BLaER1 (cell line): ENCODE measurements at regions not wholly inside any gene's neighbourhood (a gene's known extent, or its start where the extent isn't known, plus 50 kb on each side); places are given as distances from the start of the nearest gene placed in this dataset.
A peak's percentile ranks its signal among the peaks of the same experiment; 100 is the strongest.
"Not testable (repeated sequence)": the region's sequence is repeated elsewhere in the genome, so short reads cannot be mapped to it uniquely, and the experiment has no call there.

ENCODE experiments used
- H3K27ac ChIP-seq: shearing (Covaris generic); formaldehyde crosslinking; 2 replicates; pipeline ENCODE4 v1.8.1; 2022
- H3K27me3 ChIP-seq: shearing (Covaris generic); formaldehyde crosslinking; 2 replicates; pipeline ENCODE4 v1.8.1; 2022
- H3K36me3 ChIP-seq: shearing (Covaris generic); formaldehyde crosslinking; 2 replicates; pipeline ENCODE4 v1.8.1; 2022
- H3K4me1 ChIP-seq: shearing (Covaris generic); formaldehyde crosslinking; 2 replicates; pipeline ENCODE4 v1.8.1; 2022
- H3K4me2 ChIP-seq: shearing (Covaris generic); formaldehyde crosslinking; 2 replicates; pipeline ENCODE4 v1.8.1; 2022
- H3K4me3 ChIP-seq: shearing (Covaris generic); formaldehyde crosslinking; 2 replicates; pipeline ENCODE4 v1.8.1; 2022
- H3K9ac ChIP-seq: shearing (Covaris generic); formaldehyde crosslinking; 2 replicates; pipeline ENCODE4 v1.8.1; 2022
- H3K9me3 ChIP-seq: shearing (Covaris generic); formaldehyde crosslinking; 2 replicates; pipeline ENCODE4 v1.8.1; 2022
- H4K20me1 ChIP-seq: shearing (Covaris generic); formaldehyde crosslinking; 2 replicates; pipeline ENCODE4 v1.8.1; 2022
- Cebpa-rat ChIP-seq: shearing (Covaris generic); IDR thresholded peaks from 2 replicates; pipeline ENCODE4 v1.8.1; 2022

DNA sequence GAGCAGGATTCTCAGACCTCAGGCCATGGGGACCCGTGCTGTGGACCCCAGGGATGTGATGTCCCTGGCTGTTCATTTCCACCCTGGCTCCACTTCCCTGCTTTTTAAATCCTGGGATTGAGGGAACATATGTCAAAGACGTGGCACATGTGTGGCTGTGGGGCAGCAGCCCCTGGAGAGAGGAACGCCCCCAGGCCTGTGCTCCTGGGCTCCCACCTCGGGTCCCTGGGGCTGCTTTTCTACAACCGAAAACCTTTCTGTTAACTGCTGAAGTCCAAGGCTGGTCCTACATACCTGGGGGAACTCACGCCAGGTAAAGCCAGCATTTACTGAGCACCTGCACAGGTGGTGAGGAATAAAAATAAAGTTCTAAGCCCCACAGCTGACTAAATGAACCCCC is 102.3 kb upstream of the FRMD1 start:
- peak overlapping the region; percentile 95 for H3K4me2 ChIP-seq
- peak overlapping the region; percentile 88 for H3K9ac ChIP-seq
- TF ChIP-seq Cebpa-rat = no peak
- no peaks in the 10 kb centered on the region for H3K27me3 ChIP-seq
- H3K9me3 ChIP-seq = peaks cover 13% of the 10 kb centered on the region
- peak overlapping the region; percentile 68 for H3K4me3 ChIP-seq
- peaks cover 9% of the 10 kb centered on the region; the same call in 1 of the 2 replicates for H3K36me3 ChIP-seq
- H3K4me1 ChIP-seq = peaks cover 73% of the 10 kb centered on the region
- no peaks in the 10 kb centered on the region for H4K20me1 ChIP-seq
- H3K27ac ChIP-seq = peak overlapping the region; percentile 93

DNA sequence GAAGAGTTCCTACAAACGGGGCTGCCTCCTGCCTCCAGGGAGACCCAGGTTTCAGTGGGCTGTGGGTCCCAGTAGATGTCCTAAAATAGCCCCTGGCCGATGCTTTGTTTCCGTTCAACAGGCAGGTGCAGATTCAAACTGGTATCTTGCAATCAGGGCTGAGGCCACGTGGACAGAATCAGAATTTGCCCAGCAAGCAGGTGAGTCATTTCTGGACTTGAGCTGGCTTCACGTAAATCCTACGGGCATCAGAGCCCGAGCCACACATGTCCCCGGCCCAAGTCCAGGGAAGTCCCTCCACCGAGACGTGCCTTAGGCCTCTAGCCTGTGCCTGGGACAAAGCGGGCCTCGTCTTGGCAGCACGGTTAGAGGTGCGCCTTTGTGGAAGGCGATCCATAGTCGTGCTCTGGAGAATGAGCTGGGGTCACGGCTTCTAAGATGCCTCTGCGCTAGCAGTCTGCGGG is 101.6 kb upstream of the FRMD1 start:
- H3K4me1 ChIP-seq = peaks cover 73% of the 10 kb centered on the region
- peaks cover 2% of the 10 kb centered on the region; the same call in 1 of the 2 replicates for H3K36me3 ChIP-seq
- H3K4me3 ChIP-seq = peak overlapping the region; percentile 68
- H3K9me3 ChIP-seq = 0 out of 2 replicates have a peak, but pooled peaks cover 6% of the 10 kb centered on the region
- H3K27ac ChIP-seq = peak overlapping the region; percentile 93
- no peaks in the 10 kb centered on the region for H3K27me3 ChIP-seq
- no peak for TF ChIP-seq Cebpa-rat
- no peaks in the 10 kb centered on the region for H4K20me1 ChIP-seq
- peak overlapping the region; percentile 88 for H3K9ac ChIP-seq
- peak overlapping the region; percentile 95 for H3K4me2 ChIP-seq

DNA sequence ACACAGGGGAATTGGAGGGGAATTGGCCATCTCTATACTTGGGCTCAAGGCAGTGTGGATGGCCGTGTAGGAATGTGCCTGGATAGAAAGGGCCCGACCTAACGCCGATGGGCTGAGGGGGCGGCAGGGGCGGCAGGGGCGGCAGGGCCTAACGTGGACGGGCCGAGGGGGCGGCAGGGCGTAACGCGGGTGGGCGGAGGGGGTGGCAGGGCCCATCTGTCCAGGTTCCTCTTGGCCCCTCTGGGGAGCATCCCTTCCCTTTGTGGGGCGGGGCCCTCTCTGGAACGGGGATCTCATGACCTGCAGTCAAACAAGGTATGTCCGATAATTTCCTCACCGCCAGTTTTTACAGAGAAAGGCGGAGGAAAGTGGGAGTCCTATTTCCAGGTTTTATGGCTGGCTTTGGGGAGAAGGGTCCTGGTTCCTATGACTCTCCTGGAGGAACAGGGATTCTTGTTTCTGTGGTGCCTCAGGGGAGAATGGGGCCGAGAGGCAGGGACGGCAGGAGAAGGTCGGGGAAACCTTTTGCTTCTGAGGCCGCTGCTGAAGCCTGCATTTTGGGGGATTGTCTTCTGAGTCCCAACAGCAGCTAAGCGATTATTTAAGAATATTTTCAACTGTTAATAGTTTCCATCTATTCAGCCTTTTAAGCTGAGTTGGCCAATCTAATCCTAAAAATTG is 100.8 kb upstream of the FRMD1 start:
- H3K4me1 ChIP-seq = peaks cover 74% of the 10 kb centered on the region
- no peaks in the 10 kb centered on the region for H4K20me1 ChIP-seq
- H3K36me3 ChIP-seq = no peaks in the 10 kb centered on the region
- H3K4me2 ChIP-seq = peak overlapping the region; percentile 95
- TF ChIP-seq Cebpa-rat = no peak
- peak overlapping the region; percentile 68 for H3K4me3 ChIP-seq
- H3K9me3 ChIP-seq = no peaks in the 10 kb centered on the region
- peak overlapping the region; percentile 93 for H3K27ac ChIP-seq
- H3K27me3 ChIP-seq = no peaks in the 10 kb centered on the region
- peak overlapping the region; percentile 88 for H3K9ac ChIP-seq

DNA sequence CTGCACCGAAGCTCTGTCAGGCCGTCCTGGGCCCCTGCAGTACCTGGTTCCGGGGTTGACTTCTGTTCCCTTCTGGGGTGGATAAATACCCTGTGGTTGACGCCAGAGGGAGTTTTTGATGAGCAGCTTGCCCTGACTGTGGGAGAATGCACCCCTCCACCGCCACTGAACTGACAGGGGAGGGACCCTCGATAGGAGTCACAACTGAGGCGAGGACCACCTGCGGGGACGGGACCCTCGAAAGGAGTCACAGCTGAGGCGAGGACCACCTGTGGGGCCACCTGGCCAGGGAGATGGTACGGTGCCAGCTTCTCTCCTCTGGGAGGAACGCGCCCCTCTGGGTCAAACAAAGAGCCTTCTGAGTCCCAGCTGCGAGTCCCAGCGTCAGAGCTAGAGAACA is 100.1 kb upstream of the FRMD1 start:
- H3K9ac ChIP-seq = peak overlapping the region; percentile 88
- no peaks in the 10 kb centered on the region for H3K36me3 ChIP-seq
- H4K20me1 ChIP-seq = no peaks in the 10 kb centered on the region
- no peaks in the 10 kb centered on the region for H3K27me3 ChIP-seq
- no peak for TF ChIP-seq Cebpa-rat
- H3K27ac ChIP-seq = peak overlapping the region; percentile 93
- peak overlapping the region; percentile 95 for H3K4me2 ChIP-seq
- no peaks in the 10 kb centered on the region for H3K9me3 ChIP-seq
- H3K4me1 ChIP-seq = peaks cover 74% of the 10 kb centered on the region
- H3K4me3 ChIP-seq = peak overlapping the region; percentile 68

DNA sequence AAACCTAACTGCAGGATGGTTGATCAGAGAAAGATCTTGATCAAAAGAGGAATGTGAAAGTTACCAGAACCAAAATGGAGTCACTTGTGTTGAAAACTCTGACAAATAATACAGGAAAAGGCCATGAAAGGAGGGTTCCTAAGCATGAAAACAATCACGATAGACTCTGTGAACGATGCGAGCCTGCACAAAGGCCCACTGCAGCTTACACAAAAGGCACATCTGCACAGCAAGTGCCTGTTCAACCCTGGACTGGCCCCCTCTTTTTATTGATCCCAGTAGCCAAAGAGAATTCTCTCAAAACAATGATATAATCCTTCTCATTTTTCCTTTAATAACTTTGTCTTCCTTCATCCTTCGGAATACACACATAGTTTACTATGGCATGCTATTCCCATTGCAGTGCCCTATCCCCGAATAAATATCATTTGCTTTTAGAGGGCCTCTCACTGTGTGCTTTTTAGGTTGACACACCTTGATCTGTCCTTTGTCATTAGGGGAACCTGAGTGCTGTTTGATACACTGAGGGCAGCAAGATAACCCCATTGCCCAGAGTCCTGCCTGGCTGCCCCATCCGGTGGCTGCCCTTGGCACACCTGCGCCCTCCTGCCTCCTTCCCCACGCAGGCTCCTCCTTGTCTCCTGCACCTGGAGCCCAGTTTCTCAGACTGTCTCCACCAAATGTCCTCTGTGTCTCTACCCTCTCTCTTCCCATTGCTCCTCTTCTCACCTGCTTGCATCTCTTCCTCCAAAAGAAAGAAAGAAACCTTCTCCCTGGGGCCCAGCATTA is 98.3 kb upstream of the FRMD1 start:
- Histone ChIP-seq H3K9me3 (no peaks in the 10 kb centered on the region), H3K36me3 (no peaks in the 10 kb centered on the region), H3K27ac (no peak overlapping the region), H3K9ac (no peak overlapping the region), H3K4me2 (peak overlapping the region; percentile 95), H3K4me1 (peaks cover 61% of the 10 kb centered on the region), H3K27me3 (no peaks in the 10 kb centered on the region), H4K20me1 (no peaks in the 10 kb centered on the region), H3K4me3 (no peak overlapping the region)
- TF ChIP-seq Cebpa-rat = no peak

DNA sequence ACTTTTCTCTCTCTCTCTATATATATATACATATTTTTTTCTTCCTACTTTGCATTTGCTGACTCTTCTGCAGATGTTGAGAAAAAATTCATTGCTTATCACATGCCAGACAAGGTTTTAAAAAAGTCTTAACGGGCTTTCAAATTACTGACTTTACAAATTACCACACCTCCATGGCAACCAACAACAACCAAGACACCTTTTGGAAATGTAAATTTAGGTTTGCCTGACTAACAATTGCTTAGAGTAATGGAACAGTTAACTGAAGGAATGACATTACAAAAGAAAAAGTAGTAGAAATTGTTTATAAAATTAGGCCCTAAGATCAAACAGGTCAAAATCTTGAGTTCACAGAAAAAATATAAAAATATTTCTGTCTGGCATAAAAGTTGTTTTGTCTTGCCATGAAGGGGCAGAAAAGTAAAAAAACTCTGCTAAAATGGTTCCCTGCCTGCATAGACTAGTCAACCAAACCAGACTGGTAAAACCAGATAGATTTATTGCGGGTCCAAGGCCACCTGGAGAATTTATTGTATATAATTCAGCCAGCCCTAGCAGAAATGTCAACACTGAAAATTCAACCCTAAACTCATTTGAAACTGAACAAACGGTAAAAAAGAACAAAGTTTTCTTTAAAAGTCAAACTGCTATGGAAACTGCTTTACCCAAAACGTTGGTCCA is 92.8 kb upstream of the FRMD1 start:
- no peak overlapping the region for H3K9ac ChIP-seq
- H3K9me3 ChIP-seq = peaks cover 8% of the 10 kb centered on the region
- TF ChIP-seq Cebpa-rat = no peak
- H3K4me1 ChIP-seq = peaks cover 17% of the 10 kb centered on the region
- no peak overlapping the region for H3K4me2 ChIP-seq
- H3K27ac ChIP-seq = no peak overlapping the region
- no peak overlapping the region for H3K4me3 ChIP-seq
- H3K27me3 ChIP-seq = no peaks in the 10 kb centered on the region
- no peaks in the 10 kb centered on the region for H3K36me3 ChIP-seq
- no peaks in the 10 kb centered on the region for H4K20me1 ChIP-seq

DNA sequence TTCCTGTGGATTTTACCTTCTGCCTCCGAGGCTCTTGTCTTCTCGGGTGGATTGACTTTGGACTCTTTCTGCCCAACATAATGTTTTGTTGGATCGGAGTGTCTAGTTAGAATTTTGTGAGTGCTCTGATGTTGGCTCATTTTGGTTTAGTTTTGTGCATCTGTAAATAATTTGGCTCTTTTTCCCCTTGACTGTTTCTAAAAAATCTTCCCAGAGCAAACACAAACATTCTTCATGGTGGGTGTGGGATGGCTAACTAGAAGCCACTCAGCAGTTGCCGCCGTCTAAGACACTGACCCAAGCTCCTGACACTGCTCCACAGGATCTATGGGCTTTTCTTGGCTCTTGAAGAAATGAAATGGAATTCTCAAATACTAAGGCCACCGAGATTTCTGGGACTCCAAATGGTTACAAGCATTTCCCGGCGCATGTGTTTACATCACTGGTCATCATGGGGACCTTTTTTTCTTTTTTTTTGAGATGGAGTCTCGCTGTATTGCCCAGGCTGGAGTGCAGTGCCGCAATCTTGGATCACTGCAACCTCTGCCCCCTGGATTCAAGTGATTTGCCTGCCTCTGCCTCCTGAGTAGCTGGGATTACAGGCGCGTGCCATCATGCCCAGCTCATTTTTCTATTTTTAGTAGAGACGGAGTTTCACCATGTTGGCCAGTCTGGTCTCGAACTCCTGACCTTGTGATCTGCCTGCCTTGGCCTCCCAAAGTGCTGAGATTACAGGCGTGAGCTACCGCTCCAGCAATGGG is 92.0 kb upstream of the FRMD1 start:
- Histone ChIP-seq H4K20me1 (no peaks in the 10 kb centered on the region), H3K9ac (no peak overlapping the region), H3K4me2 (no peak overlapping the region), H3K4me3 (no peak overlapping the region), H3K27me3 (no peaks in the 10 kb centered on the region), H3K4me1 (peaks cover 17% of the 10 kb centered on the region), H3K9me3 (peaks cover 8% of the 10 kb centered on the region), H3K36me3 (no peaks in the 10 kb centered on the region), H3K27ac (no peak overlapping the region)
- no peak for TF ChIP-seq Cebpa-rat

DNA sequence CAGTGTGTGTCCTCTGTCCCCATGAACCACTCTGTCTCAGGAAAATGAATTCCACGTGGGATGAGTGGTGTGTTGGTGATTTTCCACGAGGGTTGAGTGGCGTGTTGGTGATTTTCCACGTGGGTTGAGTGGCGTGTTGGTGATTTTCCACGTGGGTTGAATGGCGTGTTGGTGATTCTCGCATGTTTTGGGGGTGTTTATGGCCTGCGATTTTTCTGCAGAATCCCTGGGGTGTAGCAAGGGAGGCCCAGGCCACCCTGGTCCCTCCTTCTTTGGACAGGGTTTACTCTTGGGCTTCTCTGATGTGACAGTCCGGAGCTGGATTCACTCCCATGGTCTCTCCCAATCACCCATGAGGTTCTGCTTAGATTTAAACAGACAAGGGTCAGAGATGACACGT is 90.6 kb upstream of the FRMD1 start:
- H3K36me3 ChIP-seq = no peaks in the 10 kb centered on the region
- H3K27me3 ChIP-seq = no peaks in the 10 kb centered on the region
- no peak overlapping the region for H3K4me3 ChIP-seq
- H3K4me2 ChIP-seq = no peak overlapping the region
- H3K9me3 ChIP-seq = peaks cover 8% of the 10 kb centered on the region
- H3K4me1 ChIP-seq = peaks cover 14% of the 10 kb centered on the region
- no peak for TF ChIP-seq Cebpa-rat
- H4K20me1 ChIP-seq = no peaks in the 10 kb centered on the region
- no peak overlapping the region for H3K27ac ChIP-seq
- no peak overlapping the region for H3K9ac ChIP-seq

DNA sequence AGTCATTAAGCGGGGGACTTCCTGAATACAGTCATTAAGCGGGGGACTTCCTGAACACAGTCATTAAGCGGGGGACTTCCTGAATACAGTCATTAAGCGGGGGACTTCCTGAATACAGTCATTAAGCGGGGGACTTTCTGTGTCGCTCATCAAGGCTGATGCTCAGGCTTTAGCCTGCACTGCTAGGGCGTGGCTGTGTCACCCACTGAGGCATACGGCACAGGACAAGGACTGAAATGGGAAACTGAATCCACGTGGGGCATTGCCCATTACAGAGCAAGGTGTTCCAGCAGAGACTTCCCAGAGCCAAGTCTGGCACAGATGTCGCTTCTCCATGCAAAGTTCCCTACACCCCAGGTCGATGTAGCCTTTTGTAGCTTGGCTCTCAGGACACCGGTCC is 89.9 kb upstream of the FRMD1 start:
- not testable (repeated sequence) for H3K9me3 ChIP-seq, H3K4me2 ChIP-seq, H3K4me3 ChIP-seq, H3K27me3 ChIP-seq, H3K9ac ChIP-seq, H4K20me1 ChIP-seq, H3K27ac ChIP-seq, H3K36me3 ChIP-seq, H3K4me1 ChIP-seq

DNA sequence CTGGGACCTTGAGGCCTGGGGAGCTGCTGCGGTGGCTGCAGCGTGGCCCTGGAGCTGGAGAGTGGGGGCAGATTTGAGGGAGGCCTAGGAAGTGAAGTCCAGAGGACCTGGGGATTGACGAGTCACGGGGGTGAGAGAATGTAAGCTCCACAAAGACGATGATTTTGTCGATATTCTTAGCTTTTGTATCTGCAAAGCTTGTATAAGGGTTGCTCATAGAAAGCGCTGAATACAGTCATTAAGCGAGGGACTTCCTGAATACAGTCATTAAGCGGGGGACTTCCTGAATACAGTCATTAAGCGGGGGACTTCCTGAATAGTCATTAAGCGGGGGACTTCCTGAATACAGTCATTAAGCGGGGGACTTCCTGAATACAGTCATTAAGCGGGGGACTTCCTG is 89.3 kb upstream of the FRMD1 start:
- H3K4me2 ChIP-seq, H3K4me3 ChIP-seq, H3K36me3 ChIP-seq, H3K9ac ChIP-seq, H3K4me1 ChIP-seq, H4K20me1 ChIP-seq, H3K9me3 ChIP-seq, H3K27ac ChIP-seq, H3K27me3 ChIP-seq: not testable (repeated sequence)
